NCI-H226 (cell line): ENCODE measurements at regions not wholly inside any gene's neighbourhood (a gene's known extent, or its start where the extent isn't known, plus 50 kb on each side); places are given as distances from the start of the nearest gene placed in this dataset.
A peak's percentile ranks its signal among the peaks of the same experiment; 100 is the strongest.
"Not testable (repeated sequence)": the region's sequence is repeated elsewhere in the genome, so short reads cannot be mapped to it uniquely, and the experiment has no call there.

ENCODE experiments used
- DNase-seq: peaks from one replicate; pipeline ENCODE4 v3.0.0-alpha.2; 2015

DNA sequence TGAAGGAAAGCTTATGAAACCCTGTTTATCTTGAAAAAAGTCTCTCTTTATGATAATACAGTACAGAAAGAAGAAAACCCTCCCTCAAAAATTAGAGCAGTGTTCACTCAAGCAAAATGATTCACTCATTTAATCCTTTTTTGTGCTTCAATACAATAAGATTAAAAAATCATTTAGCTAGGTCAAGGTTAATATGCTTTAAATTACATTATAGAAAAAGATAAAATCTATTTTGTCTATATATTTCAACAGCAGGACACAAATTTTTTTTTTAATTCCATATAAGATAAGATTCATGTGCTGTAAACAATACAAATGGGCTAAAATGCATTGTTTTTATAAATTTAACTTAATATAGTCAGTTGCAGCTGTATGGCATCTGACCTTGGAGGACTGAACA is 176.9 kb downstream of the KCNE4 start:
- DNase-seq, result no peak

DNA sequence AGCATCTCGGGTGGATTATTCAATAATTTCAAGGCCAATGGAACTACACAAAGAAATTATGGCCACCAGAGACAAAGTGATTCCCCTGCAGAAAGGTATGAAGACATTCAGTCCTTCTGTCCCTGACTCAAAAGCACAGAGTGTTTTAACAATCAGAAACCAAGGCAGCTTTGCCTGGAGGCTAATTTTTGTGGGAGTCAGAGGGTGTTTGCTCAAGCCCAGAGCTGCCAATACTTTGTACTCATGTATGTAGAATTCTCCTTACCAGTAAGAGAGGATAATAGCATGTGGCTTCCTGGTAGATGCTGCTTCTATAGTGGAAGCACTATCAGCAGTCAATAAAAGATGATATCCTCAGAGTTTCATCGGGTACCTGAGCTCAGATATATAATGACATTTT is 178.4 kb downstream of the KCNE4 start:
- peak; percentile 51 for DNase-seq

DNA sequence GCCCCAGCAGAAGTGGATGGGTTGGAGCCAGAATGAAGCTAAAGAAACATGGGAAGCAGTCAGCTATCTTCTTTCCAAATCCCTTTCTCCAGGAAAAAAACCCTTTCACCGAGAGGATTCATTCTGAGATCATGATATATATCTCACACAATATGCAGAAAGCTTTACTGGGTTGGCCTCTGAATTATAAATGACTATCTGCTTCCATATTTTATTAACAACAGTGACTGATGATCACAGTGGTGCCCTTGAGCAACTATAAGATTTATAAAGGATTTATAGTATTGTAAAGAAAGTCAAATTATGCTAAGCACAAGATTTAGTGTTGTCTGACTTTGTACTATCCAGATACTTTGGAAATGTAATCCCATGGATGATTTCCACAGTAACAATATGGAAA is 180.3 kb downstream of the KCNE4 start:
- DNase-seq, result no peak

DNA sequence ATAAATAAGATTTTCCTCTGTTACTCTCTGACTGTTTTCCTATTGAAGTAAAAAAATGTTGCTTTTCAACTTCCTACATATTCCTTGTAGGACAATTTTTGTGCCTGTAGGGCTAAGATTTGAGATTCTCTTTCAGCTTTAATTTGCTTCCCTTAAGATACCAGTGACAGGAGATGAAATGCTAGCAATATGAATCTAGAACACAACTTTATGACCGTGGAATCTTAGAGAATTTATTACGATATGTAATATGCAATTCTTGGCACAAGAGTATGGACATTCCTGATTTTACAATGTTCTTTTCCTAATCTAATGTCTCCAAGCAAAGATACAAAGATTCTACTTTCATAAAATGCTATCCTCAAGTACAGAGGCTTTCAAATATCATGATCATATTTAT is 180.9 kb downstream of the KCNE4 start:
- no peak for DNase-seq

DNA sequence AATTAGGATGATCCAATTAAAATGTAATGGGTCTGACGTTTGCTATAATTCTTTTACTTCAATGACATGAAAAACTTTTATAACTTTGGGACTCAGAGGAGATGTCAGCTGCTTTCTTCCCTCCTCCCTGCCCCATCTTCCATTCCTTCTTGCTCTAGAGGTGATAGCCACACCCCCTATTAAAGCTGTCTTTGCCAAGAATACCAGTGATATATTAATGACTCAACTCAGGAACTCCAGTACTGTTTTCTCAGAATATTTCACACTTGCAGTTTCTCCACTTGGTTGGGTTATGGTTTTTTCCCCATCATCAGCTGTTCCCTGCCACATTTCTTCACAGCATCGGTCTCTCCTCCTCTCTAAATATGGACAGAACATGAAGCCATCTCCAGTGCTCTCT is 184.0 kb downstream of the KCNE4 start:
- peak; percentile 48 for DNase-seq

DNA sequence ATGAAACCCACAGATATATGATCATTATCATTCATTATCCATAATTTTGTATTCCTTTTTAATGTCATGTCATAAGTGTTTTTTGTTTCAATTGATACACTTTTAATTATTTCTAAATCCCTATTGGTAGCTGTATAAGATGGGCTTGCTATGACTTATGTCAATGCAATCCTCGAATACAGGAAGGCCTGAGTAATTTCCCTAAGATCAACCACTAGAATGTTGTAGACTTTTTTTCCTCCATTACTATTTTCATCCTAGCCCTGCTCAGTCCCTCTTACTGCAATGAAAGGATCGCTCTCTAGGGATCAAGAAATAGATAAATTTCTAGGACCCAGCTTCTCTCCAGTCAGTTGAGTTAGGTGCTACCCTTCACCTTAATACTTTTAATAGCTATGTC is 186.3 kb downstream of the KCNE4 start:
- peak; percentile 16 for DNase-seq

DNA sequence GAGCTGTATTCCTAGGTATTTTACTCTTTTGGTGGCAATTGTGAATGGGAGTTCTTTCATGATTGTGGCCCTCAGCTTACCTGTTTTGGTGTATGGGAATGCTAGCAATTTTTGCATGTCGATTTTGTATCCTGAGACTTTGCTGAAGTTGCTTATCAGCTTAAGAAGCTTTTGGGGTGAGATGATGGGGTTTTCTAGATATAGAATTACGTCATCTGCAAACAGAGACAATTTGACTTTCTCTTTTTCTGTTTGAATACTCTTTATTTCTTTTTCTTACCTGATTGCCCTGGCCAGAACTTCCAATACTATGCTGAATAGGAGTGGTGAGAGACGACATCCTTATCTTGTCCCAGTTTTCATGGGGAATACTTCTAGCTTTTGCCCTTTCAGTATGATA is 191.2 kb downstream of the KCNE4 start:
- DNase-seq, result no peak

DNA sequence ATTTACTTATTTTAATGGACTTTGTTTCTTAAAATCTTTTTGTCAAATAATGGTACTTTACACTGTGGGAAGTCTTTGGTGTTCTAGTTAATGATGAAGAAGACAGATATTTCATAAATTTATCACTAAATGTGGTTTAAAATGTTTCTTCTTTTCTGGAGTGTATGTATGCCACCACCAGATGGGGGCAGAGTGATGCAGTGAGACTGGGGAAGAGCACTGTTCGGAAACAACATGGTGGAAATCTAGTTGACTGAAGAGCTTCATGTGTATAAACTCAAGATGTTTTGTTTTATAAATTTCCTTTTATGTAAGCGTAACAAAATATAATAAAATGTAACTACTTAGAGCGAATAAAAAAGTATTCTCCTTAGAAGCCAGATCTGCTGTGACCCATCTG is 195.1 kb downstream of the KCNE4 start:
- DNase-seq, result no peak

DNA sequence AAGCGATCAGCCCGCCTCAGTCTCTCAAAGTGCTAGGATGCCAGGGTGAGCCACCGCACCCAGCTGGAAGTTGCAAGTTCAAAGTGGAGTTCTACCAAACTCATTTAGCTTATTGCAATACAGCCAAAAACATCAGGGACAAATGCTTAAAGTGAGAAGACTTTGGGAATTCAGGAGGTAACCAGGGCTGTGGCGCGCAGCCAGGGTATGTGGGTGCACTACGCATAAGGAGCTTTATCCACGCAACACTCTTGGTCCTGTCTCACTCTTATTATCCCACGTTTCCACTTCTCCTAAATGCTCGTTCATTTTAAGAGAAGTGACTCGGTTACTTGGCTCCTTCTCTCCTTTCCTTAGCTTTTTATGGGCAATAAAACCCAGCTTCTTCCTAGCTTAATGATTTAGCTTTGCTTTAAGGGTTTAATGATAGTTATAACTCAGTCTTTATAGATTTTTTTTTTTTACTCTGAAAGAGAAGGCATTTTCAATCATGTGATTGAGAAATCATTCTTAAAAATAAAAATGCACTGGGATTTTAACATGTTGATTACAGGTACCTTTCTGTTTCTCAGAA is 199.8 kb downstream of the KCNE4 start:
- DNase-seq, result no peak

DNA sequence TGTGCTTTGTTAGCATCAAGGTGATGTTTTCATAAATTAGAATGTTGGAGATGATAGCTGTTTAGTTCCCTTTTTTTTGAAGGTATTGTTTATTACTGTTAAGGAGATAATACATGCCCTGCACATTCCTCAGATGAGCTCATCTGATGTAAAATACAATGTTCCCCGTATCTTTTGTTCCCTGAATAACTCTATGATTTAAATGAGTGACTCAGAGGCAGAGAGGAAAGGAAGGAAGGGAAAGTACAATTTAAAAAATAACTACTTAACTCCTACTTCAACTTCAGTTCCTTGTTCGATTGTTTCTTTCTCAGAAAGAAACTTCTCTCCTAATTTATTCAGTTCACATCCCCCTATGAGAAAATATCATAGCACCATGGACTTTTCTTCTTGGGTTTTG is 208.7 kb downstream of the KCNE4 start:
- peak; percentile 66 for DNase-seq

DNA sequence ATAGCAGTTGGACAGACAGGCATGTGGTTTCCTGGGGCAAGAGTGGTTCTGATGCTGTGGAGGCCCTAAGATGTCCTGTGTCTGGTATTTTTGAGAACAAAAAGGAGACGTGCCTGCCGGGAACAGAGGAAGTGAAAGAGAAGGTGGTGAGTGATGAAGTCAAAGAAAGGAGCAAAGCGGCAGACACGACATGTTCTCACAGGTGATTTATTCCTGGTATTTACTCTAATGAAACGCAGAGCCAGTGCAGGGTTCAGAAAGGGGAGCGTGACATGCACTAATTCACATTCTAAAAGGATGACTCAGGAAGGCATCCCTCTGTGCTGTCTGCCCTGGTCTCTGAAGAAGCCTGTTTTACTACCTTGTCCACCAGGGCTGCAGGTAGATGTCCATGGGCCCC is 211.0 kb downstream of the KCNE4 start:
- DNase-seq, result peak; percentile 49

DNA sequence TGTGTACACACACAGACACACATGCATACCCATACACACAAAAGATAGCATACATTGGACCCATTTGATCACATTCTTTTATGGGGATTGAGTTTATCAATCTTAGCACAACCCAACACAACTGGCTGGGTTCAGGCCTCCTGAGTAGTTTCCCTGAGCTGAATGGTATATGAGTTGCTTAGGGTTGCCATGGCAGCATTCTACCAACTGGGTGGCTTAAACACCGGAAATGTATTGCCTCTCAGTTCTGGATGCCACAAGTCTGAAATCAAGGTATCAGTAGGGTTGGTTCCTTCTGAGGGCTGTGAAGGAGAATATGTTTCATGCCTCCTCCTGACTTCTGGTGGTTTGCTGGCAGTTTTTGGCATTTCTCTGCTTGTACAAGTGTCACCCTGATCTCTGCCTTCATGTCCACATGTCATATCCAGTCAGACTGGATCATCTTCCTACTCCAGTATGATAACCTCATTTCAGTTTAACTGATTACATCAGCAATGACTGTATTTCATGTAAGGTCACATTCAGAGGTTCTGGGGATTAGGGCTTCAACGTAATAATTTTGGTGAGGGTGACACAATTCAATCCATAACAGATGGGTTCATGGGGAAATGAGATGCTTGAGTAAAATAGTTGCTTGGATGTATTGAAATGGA is 212.7 kb downstream of the KCNE4 start:
- no peak for DNase-seq

DNA sequence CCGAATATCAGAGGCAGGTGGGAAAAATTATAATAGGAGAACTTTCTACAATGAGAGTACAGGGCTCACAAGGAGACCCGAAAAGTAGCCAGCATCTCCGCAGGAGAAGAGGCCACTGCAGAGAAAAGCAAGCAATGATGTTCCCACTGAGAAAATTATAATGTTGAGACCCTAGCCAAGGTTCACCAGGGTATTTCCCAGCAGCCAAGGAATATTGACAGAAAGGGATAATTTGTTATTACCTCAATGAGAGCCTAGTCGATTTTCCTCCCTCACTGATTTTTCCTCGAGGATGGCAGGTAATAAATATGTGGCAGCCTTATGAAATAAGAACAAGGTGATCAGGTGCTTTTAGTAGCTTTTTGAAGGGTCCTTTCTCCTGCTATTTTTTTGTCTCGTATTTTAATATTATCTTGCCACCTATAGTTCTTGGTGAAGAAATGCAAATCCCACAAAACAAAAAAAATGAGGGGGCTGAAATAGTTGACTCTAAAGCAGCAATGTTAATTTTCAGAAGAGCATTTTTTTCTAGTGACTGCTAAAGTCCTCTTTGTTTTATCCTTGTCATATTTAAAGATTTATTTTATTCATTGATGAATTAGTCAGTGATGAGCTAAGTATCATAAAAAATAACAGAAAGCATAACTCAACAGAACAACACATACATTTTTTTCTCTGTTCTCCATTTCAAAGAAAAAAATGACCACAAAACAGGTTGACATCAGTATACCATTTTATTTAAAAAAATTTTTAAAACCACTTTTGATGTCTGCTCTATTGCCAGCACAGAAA is 215.4 kb downstream of the KCNE4 start:
- DNase-seq, result no peak

DNA sequence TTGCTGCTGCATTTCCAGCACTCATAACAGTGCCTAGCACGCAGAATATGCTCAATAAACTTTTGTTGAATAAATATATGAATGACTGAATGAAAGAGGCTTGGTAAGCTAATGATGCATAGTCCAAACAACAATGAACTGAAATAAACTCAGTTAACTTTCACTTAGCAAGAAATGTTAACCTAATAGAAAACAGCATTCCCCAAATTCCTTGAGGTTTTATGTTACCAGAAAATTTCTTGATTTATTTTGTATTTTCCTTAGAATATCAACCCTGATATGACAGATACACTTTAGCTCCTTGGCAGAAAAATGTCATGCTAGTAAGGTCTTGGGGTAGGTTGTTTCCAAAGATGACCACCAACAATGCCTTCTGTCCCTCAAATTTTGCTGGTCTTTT is 217.4 kb downstream of the KCNE4 start:
- DNase-seq, result no peak

DNA sequence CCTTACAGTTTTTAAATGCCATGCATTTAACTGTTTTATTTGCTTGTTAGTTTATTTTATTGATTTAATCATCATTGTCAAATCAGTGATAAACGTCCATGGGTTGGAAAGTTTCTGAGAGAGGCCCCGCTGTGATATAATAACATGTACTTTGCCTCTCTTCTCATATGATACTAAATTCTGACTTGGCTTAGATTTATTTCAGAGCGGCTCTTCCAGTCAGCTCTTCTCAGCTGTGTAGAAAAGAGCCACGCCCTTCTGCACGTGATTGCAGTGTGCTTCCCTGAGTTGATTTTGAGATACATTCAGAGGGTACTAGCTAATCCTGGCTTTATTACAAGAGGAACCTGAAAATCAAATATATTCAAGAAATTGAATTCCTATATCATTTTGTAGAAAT is 218.6 kb downstream of the KCNE4 start:
- DNase-seq, result no peak

DNA sequence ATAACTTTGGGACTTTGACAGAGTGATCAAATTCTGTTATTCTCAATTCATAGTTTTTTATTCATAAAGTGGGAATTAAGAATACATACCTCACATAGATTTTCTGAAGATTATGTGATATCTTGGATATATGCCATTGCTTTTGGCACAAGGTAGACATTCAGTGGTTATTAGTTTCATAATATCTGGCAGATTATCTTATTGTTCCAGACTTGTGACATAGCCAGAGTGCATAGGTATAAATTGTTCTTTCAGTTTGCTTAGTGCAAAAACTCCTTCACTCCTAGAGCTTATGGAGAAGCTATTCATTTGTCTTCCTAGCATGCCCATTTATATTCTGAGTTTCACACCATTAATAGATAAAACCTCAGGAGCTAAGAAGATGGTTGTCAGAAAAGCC is 222.0 kb downstream of the KCNE4 start:
- no peak for DNase-seq

DNA sequence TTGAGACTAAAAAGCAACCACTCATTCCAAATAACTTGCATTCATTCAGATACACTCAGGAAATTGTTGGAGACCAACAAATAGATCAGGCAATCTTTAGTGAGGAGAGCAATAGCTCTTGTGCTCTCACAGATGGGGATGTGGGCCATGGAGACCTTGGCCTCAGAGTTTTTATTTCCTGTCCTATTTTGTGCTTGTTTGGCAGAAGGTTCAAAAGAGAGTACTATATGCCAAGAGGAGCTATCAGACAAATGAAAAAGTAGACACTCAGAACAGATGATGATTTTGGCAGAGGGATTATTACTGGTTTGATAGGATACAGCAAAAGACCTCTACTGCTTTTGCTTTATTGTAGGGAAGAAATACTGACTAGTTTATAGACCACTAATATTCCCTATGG is 230.2 kb downstream of the KCNE4 start:
- DNase-seq, result no peak

DNA sequence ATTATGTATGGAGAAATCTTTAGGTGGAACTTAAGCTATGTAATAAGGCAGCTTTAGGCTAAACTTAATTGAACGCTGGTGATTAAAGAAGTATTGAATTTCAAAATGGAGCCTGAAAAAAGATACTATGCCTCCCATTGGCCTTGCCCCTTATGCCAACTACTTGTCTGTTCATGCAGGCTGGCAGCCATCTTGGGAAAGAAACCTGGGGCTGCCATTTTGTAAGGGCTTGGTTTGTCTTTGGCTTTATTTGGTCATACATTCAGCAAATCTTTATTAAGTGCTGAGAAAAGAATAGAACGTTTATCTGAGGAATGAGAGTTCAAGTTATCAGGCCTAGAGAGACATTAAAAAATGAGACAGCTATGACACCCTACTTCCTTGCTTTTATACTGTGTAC is 231.3 kb downstream of the KCNE4 start:
- DNase-seq, result no peak

DNA sequence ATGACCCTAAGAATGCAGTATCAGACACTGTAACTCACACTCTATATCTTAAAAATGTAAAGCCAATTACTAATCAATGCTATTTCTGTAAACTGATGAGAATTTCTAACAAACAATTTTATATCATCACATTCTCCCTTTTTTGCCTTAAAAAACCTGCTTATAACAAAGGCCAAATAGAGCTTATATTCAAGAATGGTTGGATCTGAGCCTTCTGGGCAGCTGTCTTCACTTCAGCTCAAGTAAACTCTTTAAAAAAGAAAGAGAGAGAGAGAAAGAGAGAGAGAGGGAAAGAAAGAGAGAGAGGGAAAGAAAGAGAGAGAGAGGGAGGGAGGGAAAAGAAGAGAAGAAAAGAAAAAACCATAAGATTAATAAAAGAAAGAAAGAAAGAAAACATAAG is 231.8 kb downstream of the KCNE4 start:
- DNase-seq, result no peak

DNA sequence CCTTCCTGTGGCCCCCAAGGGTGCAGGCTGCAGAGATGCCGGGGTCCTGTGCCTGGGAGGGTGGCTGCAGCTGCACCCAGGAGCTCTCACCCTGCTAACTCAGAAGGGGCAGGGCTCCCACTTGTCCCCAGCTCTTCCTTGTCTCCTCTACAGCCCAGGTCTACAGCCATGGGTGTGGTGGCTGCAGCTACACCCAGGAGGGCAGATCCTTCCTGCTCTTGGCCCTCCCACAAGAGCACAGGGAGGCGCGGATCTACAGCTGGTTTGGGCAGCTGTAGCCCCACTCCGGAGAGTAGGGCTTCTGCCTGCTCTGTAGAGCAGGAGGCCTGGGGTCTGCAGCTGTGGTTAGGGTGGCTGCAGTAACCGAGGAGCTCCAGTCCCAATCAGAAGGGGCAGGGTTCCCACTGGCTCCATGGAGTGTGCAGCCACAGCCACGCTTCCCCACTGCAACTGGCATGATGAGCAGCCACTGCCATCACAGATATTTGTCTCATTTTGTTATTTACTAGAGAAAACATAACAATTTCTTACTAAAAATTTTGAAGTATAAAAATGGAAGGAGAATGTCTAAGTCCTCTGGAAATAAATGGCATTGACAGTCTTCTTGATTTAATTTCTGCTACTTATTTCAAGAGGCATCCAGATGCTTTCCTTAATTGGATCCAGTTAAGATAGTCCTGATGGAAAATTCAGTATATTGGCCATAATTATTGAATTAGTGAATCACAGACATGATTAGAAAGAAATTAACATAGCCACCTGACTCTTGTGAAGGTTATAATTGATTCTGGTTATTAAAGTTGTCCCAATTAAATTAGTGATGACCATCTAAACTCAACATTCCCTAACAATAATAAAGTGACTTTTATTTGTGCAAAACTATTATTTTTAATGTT is 233.6 kb downstream of the KCNE4 start:
- no peak for DNase-seq

DNA sequence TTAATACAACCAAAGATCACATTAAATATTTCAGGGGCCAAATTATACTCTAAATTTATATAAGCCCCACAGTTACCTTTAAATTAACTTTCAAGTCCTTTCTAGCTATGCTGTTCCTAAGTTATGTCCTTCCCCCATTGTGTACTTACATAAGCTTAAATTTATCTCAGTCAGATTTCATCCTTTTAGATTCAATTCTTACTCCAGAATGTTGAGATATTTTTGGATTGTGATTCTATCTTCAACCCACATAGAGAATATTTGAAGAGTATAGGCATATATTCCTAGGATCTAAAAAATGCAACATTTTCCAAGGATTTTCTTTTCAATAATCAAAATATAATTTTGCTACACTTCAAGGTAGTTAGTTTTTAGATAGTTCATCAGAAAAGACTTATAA is 242.8 kb downstream of the KCNE4 start:
- DNase-seq, result no peak

DNA sequence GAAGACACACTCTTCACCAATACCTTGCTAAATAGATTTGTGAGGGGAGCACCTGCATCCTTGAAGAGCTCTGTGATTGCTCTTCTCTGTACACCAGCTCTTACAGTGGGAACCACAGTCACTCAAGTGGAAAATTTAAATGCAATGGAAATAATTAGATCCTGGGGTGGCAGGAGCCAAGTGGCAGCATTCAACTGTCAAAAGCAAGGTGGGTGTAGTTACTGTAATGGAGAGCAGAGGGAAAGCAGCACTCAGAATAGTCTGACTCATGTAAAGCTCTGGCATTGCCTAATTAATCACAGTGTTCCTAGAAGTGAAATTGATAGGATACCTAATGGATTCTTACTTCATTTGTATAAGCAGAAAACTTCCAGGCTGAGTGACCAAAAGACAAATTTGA is 245.8 kb downstream of the KCNE4 start:
- no peak for DNase-seq

DNA sequence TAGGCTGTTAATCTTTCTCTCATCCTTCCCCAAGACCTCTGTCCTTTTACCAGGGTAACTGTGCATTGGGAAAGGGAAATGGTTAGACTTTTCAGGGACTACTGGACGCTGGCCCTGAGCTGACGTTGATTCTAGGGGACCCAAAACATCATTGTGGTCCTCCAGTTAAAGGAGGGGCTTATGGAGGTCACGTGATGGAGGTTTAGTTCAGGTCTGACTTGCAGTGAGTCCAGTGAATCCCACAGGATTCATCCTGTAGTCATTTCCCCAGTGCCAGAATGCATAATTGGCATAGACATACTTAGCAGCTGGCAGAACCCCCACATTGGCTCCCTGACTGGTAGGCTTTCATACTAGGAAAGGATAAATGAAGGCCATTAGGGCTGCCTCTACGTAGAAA is 246.3 kb downstream of the KCNE4 start:
- DNase-seq, result not testable (repeated sequence)
